AG20443 (cell line): ENCODE measurements at regions not wholly inside any gene's neighbourhood (a gene's known extent, or its start where the extent isn't known, plus 50 kb on each side); places are given as distances from the start of the nearest gene placed in this dataset.
"Not testable (repeated sequence)": the region's sequence is repeated elsewhere in the genome, so short reads cannot be mapped to it uniquely, and the experiment has no call there.

Experiments used
- DNase-seq: peaks from one replicate; pipeline ENCODE4 v3.0.0; 2012; ENCODE audit warnings: low spot score, mixed read lengths

- no peak for DNase-seq
Measured at GRCh38 chr10:125605167-125605566, 77.8 kb downstream of the TEX36 start.

GRCh38 chr10:125602825-125603224, 80.1 kb downstream of the TEX36 start:
- no peak for DNase-seq

GRCh38 chr10:125599194-125599593, 83.8 kb downstream of the TEX36 start:
- no peak for DNase-seq

GRCh38 chr10:125595911-125596310, 87.1 kb downstream of the TEX36 start:
- no peak for DNase-seq

GRCh38 chr10:125593644-125594043, 89.3 kb downstream of the TEX36 start:
- no peak for DNase-seq

GRCh38 chr10:125592897-125593296, 90.1 kb downstream of the TEX36 start:
- DNase-seq: no peak

- no peak for DNase-seq
Measured at GRCh38 chr10:125591886-125592285, 91.1 kb downstream of the TEX36 start.

- DNase-seq: not testable (repeated sequence)
Measured at GRCh38 chr10:125588738-125589137, 94.2 kb downstream of the TEX36 start.

GRCh38 chr10:125584954-125585353, 98.0 kb downstream of the TEX36 start:
- no peak for DNase-seq

GRCh38 chr10:125578658-125579315, 104.2 kb downstream of the TEX36 start:
- no peak for DNase-seq

GRCh38 chr10:125575843-125576242, 107.1 kb downstream of the TEX36 start:
- DNase-seq: no peak

GRCh38 chr10:125568156-125568555, 114.8 kb downstream of the TEX36 start:
- DNase-seq: no peak

GRCh38 chr10:125567529-125567928, 115.4 kb downstream of the TEX36 start:
- DNase-seq: no peak

- DNase-seq: no peak
Measured at GRCh38 chr10:125565046-125565445, 117.9 kb downstream of the TEX36 start.

- DNase-seq: no peak
Measured at GRCh38 chr10:125564570-125564969, 118.4 kb downstream of the TEX36 start.

GRCh38 chr10:125562737-125563136, 120.2 kb downstream of the TEX36 start:
- no peak for DNase-seq

- no peak for DNase-seq
Measured at GRCh38 chr10:125560947-125561346, 122.0 kb downstream of the TEX36 start.

- no peak for DNase-seq
Measured at GRCh38 chr10:125559210-125559609, 123.8 kb downstream of the TEX36 start.

GRCh38 chr10:125557801-125558505, 125.0 kb downstream of the TEX36 start:
- DNase-seq: no peak

- no peak for DNase-seq
Measured at GRCh38 chr10:125557311-125557710, 125.7 kb downstream of the TEX36 start.

- DNase-seq: no peak
Measured at GRCh38 chr10:125556882-125557281, 126.1 kb downstream of the TEX36 start.

GRCh38 chr10:125555743-125556142, 127.2 kb downstream of the TEX36 start:
- DNase-seq: no peak

- no peak for DNase-seq
Measured at GRCh38 chr10:125555267-125555666, 127.7 kb downstream of the TEX36 start.

GRCh38 chr10:125554753-125555152, 128.2 kb downstream of the TEX36 start:
- no peak for DNase-seq
